ENCODE measurements at regions not wholly inside any gene's neighbourhood (a gene's known extent, or its start where the extent isn't known, plus 50 kb on each side); places are given as distances from the start of the nearest gene placed in this dataset.

DNA sequence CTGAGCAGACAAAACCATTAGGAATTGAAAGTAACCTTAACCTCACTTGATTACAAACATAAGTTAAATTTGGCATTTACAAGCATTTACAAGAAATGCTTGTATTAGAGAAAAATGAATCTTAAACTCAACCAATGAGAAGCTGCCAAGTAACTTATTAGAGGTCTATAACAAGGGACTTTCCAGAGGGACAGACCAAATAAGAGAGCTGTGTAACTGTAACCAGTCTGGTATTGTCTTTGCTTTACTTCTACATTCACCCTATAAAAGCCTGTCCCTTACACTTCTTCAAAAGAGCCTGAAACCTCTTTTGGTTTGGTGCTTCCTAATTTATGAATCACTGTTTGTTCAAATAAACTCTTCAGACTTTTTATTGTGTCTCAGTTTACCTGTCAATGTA, 450.0 kb upstream of the FAR2 start:
- TF ChIP-seq, protein P1, sequence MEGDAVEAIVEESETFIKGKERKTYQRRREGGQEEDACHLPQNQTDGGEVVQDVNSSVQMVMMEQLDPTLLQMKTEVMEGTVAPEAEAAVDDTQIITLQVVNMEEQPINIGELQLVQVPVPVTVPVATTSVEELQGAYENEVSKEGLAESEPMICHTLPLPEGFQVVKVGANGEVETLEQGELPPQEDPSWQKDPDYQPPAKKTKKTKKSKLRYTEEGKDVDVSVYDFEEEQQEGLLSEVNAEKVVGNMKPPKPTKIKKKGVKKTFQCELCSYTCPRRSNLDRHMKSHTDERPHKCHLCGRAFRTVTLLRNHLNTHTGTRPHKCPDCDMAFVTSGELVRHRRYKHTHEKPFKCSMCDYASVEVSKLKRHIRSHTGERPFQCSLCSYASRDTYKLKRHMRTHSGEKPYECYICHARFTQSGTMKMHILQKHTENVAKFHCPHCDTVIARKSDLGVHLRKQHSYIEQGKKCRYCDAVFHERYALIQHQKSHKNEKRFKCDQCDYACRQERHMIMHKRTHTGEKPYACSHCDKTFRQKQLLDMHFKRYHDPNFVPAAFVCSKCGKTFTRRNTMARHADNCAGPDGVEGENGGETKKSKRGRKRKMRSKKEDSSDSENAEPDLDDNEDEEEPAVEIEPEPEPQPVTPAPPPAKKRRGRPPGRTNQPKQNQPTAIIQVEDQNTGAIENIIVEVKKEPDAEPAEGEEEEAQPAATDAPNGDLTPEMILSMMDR (IDR thresholded peaks at IDR 0.05), result no peak
- no peak for TF ChIP-seq POLR2A (IDR thresholded peaks at IDR 0.05)

All from right lobe of liver (tissue), 4 donors.